Iris pigment epithelial cell (primary cell): ENCODE measurements at regions not wholly inside any gene's neighbourhood (a gene's known extent, or its start where the extent isn't known, plus 50 kb on each side); places are given as distances from the start of the nearest gene placed in this dataset.

Experiments used
- DNase-seq: peaks from one replicate; pipeline ENCODE4 v3.0.0-alpha.2; 2011; ENCODE audit warnings: low read depth

GRCh38 chr14:104462651-104463630 lies 116.6 kb upstream of the C14orf180 start:
- no peak for DNase-seq

DNA sequence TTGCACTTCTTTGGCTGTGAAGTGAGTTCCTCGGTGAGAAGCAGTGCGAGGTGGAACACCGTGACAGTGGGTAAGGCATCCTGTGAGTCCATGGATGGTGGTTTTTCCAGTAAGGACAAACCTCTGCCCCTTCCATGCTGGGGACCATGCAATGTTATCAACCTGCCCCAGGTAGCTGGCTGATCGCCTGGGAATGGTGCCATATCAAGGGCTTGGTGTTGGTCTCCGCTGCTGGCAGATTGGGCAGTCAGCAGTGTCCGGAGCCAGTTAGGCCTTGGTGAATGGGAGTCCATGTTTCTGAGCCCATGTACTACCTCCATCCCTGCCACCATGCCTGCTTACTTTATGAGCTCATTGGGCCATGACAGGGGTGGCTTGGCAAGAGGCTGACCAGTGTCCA lies 114.7 kb upstream of the C14orf180 start:
- no peak for DNase-seq

DNA sequence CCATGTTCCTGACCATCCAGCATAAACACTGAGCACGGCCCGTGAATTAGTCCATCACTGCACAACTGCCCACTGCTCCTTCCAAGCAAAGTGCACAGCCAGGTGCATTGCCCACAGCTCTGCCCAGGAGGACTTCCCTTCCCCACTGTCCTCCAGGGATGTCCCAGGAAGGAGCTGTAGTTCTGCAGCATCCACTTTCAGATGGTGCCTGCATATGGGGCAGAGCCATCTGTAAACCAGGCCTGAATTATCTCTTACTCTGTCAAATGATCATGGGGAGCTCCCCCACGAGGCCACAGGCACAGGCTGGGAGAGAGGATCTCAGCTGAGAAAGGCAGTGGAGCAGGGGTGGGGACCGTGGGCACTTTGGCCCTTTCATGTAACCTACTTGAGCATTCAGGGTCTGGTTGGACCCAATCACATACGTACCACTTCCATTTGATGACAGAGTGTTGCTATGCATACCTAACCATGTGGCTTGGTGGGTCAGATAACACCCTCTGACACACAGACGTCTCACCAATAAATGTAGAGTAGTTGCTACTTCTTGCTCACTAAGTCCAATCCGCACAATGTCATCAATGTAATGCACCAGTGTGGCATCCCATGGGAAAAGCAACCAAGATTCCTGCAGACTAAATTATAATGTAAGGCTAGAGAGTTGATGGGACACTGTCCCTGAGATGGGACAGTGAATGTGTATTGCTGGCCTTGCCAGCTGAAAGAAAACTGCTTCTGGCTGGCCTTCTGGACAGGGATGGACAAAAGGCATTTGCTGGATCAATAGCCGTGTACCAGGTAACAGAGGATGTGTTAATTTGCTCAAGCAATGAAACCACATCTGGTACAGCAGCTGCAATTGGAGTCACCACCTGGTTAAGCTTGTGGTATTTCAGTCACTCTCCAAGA lies 113.8 kb upstream of the C14orf180 start:
- no peak for DNase-seq

DNA sequence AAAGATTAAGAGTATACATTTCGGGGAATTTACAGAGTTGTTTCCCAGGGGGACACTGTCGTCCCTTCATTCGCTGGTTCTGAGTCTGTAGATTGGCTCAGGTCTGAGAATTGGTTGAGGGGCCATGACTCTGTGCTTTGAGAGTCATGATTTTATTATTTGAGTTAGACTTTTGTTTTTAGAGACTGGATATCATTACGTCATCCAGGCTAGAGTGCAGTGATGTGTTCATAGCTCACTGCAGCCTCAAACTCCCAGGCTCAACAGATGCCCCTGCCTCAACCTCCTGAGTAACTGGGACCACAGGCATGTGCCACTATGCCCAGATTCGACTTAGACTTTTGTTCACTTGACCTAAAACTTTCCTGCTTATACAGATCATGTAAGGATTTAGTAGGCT lies 112.3 kb upstream of the C14orf180 start:
- no peak for DNase-seq

DNA sequence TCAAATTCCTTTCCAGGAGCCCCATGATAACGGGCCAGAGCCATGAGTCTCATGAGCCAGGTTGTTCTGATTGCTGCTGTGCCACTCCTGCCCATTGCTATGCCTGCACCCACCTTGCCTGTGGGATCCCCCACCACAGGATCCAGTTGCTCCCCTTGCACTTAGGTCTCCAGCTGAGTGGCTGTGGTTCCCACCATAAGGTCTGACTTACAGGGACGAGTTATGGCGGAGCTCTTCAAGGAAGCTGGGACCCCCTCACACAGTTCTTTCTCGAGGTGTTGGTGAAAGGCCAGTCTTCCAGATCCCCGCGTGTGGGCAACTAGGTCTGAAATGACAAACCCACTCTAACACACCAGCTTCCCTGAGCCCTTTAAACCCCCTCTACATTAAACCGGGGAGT lies 111.9 kb upstream of the C14orf180 start:
- DNase-seq: no peak

- DNase-seq: no peak
Measured at GRCh38 chr14:104469591-104469990, 110.0 kb upstream of the C14orf180 start.

DNA sequence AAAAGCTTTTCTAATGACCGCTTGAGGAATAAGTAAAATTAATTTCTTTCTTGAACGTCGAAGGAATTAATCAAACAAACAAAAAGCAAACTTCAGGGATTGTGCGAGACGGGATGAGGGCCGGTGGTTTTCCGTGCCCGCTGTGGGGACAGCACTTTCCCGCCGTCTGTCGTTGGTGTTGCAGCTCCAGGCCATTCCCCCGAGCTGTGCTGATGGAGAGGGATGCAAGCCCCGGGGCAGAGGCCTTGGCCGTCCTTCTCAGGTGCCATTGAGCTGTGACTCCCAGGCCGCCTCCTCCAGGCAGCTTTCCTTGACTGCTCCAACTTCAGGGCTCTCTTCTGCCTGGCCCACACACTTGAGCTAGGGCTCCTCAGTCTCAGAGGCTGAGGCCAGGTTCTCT lies 109.0 kb upstream of the C14orf180 start:
- DNase-seq: no peak

GRCh38 chr14:104471114-104471513 lies 108.5 kb upstream of the C14orf180 start:
- DNase-seq: no peak

DNA sequence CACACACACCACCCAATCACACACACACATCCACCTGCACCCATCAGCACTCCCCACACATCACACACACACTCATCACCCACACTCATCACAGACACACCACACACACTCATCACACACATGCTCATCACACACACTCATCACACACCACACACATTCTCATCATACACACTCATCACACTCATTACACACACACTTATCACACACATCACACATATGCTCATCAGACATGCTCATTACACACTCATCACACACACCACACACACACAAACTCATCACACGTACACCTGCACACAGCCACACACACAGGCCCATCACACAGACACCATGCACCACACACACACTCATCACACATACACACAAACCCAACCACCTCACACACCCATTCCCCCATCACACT lies 107.5 kb upstream of the C14orf180 start:
- no peak for DNase-seq

- DNase-seq: no peak
Measured at GRCh38 chr14:104472536-104473243, 106.9 kb upstream of the C14orf180 start.

GRCh38 chr14:104473244-104473565 lies 106.4 kb upstream of the C14orf180 start:
- no peak for DNase-seq

- DNase-seq: no peak
Measured at GRCh38 chr14:104473649-104474494, 105.7 kb upstream of the C14orf180 start.

GRCh38 chr14:104474495-104475213 lies 104.9 kb upstream of the C14orf180 start:
- DNase-seq: no peak

DNA sequence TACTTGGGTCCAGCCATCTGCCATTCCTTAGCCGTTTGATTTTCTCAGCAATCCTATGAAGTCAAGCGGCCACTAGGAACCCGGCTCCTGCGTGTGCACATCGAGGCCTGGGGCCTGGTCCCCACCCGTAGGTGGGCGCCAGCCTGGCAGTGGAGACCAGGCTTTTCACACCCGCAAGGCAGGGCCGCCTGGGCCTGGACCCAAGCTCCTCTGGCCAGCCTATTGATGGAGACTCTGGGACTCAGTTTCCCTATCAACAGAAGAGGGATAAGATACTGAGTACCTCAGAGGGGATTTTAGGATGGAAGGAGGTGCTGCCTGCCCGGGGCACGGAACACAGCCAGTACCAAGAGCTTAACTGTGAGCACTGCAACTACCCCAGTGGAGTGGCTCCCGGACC lies 104.3 kb upstream of the C14orf180 start:
- DNase-seq: no peak

- DNase-seq: no peak
Measured at GRCh38 chr14:104475802-104476201, 103.8 kb upstream of the C14orf180 start.

GRCh38 chr14:104476437-104476836 lies 103.1 kb upstream of the C14orf180 start:
- DNase-seq: no peak

DNA sequence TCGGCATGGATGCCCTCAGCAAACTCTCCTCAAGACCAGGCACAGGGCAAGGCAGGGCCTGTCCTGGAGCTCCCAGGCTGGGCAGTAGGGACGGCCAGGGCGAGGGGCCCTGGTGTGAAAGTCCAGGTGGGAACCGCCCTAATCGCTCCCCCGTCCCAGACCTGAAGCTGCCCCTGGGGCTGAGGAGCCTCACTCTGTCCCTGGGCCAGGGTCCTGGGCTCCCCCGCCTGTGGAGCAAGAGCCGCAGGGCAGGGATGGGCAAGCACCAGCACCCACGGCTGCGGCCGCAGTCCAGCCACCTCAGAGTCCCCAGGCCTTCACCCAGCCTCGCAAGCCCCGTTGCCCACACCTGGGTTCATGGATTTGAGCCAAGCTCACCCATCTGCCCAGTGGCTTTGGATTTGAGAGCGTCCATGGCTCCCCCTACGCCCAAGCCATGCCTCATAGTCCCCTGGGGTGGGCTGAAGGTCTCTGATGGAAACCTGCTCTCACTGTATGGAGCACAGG lies 102.4 kb upstream of the C14orf180 start:
- DNase-seq: no peak

GRCh38 chr14:104477666-104478380 lies 101.7 kb upstream of the C14orf180 start:
- no peak for DNase-seq

DNA sequence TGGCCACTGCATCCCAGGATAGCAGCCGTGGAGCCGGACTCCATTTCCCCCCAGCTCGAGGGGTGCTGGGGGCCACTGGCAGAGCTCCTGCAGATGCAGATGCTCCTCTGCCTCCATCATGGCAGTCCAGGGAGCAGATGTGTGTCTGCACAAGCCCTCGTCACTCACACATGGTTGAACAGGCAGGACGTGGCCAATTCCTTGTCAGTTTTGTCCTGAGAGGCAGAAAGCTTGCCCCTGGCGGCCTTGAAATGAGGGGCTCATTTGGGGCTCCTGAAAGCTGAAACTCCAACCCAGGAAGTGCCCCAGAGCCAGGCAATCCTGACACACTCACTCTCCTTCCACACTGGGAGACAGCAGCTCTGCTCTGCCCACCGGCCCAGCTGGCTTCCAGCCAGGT lies 100.9 kb upstream of the C14orf180 start:
- no peak for DNase-seq

- DNase-seq: no peak
Measured at GRCh38 chr14:104479901-104480300, 99.7 kb upstream of the C14orf180 start.
